DMS153 treated with DMSO at 0.1 percent for 48 hours (cell line): ENCODE measurements at regions not wholly inside any gene's neighbourhood (a gene's known extent, or its start where the extent isn't known, plus 50 kb on each side); places are given as distances from the start of the nearest gene placed in this dataset.
"Not testable (repeated sequence)": the region's sequence is repeated elsewhere in the genome, so short reads cannot be mapped to it uniquely, and the experiment has no call there.

Source experiments
- DNase-seq: peaks from one replicate; lab custom pipeline; 2025; ENCODE audit not compliant: unreplicated experiment; lab: John Stamatoyannopoulos, UW

DNA sequence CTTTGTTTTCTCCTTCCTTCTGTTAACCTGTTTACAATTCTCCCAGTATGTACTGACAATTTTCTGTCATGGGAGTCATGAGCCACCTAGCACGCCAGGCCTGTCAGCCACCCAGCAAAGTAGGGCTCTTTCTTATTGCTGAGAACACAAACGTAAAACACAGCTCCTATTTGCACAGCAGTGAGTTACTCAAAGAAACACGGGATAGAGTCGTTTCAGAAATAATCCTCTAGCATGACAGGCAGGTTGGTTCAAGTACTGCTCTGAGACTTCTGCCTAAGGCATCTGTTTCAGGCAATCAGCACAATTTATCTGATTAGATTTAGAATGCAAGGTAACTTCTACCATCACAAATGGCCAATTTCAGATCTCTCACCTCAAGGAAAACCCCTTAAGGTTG is 88.8 kb downstream of the CD24 start:
- peak; percentile 25 for DNase-seq

DNA sequence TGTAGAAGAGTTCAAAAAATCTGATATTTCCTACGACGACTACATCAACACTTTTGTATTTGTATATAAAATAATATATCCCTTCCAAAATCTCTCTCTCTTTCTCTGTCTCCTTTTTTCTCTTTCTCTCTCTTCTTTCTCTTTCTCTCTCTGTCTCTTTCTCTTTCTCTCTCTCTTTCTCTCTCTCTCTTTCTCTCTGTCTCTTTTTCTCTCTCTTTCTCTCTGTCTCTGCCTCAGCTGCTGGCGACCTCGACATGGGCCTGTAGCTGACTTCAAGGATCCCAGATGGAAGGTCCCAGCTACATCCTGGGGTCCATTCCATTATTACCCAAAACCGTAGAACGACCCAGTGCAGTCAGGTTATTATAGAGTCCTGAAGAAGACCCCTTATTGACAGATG is 90.0 kb downstream of the CD24 start:
- no peak for DNase-seq

DNA sequence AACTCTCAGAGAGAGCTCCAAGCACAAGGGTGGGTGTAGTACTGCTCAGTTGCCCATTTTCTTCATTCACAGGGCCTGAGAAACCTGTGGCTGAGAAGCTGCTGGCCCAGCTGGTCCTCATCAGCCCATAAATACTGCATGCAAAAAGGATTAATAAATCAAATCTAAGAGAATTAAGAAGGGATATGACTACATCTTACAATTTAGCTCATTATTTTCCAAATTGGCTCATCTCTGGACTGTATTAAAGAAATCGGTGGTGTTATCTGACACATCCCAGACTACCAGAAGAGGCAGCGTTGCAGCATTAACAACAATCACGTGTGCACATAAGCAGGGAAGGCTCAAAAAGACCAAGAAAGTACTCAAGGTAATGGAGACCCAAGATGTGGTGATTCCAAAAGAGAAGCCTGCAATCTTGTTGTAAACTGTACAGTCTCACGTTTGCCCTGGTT is 90.7 kb downstream of the CD24 start:
- DNase-seq, result no peak

DNA sequence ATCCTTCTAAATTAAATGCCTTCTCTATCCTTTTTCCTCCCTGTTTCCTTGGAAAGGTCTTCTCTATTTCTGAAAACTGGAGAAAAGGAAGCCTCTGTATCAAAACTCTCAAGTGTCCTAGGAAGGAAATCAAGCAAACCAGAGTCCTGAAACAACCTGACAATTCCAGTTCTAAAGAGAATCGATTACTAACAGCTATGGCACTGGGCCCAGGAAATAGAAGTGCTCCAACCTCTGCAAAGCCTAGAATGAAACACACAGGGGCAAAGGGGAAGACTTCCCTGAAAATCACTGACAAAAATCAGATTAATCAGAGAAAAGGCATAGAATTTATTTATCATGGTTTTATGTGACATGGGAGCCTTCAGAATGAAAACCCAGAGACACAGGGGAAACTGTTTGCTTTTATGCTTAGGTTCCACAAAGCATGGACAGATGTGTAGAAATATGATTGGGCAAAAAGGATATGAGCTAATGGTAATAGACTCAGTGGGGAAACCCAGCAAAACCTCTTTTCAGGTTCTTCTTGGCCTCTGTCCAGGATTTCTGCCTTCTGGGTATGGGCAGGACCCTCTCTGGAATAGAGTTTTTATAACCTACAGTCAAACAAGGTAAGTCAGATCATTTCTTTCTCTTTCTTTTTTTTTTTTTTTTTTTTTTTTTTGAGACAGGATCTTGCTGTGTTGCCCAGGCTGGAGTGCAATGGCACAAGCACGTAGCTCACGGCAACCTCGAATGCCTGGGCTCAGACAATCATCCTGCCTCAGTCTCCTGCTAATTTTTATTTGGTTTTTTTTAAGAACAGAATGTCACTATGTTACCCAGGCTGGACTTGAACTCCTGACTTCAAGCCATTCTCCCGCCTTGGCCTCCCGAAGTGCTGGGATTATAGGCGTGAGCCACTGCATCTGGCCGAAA is 91.7 kb downstream of the CD24 start:
- peak; percentile 11 for DNase-seq

DNA sequence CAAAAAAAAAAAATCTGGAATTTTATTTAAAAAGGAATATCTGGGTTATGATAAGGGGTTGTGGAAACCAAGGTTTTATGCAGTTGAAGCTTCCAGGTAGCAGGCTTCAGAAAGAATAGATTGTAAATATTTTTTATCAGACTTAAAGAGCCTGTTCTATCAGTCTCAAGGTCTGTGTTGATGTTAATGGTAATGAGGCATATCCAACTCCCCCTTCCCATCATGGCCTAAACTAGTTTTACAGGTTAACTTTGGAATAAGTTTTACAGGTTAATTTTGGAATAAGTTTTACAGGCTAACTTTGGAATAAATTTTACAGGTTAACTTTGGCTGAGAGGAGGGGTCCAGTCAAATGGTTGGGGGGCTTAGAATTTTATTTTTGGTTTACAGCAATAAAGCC is 92.4 kb downstream of the CD24 start:
- no peak for DNase-seq

DNA sequence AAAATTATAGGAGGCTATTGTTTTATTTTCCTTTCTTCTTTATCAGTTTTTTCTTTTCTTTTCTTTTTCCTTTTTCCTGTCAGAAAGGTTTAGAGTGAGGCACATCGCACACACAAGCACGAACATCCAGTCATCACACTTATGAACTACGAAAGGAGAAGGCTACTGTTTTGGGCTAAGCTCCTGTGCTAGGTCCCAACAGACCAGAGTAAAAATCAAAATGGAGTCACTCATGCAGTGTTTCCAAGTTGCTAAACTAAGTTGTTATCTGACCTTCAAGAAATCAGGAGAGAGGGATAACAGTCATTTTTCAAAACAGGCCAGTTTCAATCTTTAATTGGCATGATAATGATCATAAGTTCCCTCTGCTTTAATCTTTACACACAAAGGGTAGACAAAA is 93.6 kb downstream of the CD24 start:
- DNase-seq, result no peak

DNA sequence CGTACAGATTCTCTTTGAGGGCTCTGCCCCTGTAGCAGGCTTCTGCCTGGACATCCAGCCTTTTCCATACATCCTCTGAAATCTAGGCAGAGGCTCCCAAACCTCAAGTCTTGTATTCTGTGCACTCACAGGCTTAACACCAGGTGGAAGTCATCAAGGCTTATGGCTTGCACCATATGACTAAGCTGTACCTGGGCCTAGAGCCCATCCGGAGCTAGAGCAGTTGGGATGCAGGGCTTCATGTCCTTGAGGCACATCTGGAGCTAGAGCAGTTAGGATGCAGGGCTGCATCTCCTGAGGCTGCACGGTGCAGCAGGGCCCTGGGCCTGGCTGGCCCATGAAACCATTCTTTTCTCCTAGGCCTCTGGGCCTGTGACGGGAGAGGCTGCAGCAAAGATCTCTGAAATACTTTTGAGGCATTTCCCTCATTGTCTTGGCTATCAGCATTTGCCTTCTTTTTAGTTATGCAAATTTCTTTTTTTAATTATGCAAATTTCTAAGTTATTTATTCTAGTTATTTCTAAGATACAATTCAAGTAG is 98.7 kb downstream of the CD24 start:
- DNase-seq, result no peak

DNA sequence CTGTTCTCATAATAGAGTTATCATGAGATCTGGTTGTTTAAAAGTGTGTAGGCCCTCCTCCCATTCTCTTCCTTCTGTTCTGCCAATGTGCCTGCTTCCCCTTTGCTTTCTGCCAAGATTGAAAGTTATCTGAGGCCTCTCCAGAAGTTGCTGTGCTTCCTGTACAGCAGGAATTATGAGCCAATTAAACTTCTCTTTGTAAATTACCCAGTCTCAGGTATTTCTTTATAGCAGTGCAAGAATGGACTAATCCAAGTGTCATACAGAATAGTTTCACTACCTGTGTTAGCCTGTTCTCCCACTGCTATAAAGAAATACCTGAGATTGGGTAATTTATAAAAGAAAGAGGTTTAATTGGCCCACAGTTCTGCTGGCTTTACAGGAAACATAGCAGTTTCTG is 100.0 kb downstream of the CD24 start:
- DNase-seq, result no peak

DNA sequence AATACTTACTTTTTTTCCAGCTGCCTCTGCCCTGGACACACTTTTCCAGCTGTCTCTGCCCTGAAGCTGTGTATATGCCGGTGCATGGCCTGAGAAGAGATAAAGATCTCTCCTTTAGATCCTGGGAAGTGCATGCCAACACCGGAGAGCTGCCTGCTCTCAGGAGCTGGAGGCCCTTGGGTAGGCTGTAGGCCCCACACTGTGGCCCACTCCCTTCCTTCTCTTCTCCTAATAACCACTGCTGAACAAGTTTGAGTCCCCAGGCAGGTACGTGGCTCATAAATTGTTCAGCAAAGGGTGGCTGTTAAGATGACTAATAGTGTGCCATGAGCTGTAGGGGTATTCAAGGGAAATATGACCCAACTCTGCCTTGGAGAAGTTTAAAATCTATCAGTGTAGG is 102.5 kb downstream of the CD24 start:
- DNase-seq, result no peak

DNA sequence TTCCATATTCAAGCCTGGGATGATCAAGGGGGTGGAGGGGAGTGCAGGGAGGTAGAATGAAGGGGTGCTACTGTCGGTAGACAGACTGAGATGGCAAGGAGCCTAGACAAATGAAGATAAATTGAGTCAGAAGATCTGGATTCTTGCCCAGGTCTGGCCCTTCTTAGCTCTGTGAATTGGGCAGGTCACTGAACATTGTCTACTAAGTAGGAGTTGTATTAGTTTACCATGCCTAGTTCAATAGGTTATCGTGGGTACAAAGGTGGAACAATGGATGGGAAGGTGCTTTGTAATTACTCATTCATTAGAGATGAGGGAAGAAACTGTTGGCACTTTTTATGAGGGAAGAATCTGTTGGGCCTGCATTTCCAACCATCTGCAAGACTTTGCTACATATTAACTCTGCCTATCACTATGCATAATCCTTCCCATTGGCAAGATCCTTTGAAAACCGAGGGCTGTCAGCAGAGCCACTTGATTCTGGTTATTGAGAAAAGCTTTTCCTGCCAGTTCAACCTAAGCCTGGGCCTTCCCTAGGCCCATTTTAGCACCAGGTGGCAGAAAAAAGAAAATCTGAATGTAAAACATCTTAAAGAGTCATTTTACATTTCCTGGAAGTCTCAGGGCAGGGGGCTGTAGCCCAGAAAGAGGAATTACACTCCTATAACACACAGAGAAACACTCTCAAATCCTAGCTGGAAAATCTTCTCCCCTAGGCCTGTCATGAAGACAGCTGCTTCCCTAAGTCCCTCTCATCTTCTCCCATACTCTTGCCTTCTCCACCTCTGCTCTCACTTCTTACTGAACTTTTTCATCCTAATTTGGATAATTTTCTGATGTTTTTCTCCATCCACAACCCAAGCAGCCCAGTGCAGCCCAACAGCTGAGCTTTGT is 103.5 kb downstream of the CD24 start:
- no peak for DNase-seq

DNA sequence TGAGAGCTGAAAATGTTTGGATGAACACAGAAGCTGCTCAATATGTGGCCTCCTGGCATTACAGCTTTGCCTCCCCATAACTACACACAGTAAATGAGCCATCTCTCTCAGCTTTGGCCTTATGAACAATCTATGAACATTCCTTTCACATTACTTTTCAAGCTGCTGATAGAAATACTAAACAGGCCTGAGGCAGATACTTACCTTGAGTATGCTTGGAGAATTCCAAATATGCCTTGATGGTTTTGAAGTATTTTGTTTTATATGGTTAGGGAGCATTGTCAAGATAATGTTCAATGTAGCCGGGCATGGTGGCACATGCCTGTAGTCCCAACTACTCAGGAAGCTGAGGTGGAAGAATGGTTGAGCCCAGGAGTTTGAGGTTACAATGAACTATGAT is 104.5 kb downstream of the CD24 start:
- no peak for DNase-seq

DNA sequence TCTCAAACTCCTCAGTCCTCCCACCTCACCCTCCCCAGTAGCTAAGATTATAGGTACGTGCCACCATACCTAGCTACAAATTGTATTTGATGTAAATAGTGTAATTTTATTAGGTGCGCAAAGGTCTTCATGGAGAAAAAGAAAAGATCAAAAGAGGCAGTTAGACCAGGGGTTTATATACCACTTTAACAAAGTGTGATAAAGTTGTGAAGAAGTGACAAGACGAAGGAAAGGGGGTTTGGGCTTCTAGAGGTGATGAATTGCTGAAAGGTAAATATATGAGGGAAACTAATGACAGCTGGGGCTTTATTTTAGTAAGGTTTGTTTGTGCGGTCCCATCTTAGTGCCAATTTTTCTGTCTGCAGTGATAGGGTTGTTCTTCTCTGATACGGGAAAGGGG is 105.3 kb downstream of the CD24 start:
- no peak for DNase-seq

DNA sequence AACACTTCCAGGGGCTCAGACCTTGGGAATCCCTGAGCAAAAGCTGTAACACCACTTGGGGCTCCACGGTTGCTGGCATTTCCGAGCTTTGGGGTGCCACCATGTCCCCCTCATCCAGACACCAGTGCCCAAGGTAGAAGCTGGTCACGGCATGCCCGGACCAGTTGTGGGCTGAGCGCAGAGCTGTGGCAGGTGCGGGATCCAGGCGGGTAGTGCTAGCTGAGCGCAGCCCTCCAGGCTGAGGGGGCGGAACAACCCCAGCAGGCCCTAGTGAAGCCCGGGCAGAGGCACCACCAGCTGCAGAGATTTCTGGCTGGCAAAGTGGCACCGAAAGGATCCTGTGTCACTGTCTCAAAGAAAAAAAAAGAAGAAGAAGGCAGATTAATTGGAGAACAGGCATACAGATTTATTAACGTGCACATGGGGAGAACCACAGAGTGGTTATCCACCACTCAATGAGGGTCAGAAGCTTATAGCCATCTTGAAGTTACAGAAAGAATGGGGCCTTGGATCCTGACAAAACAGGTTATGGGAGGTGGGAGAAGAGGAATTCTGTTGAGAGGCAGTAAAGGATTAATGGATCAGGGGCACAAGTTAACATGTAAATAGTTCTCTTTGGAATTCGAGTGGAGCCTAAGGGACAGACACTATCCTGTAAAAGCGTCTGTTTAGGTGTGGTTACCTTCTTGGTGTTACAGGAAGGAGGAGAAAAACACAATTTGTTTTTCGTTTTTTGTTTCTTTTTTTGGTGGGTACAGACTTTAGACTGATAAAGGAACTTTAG is 107.5 kb downstream of the CD24 start:
- DNase-seq, result no peak

DNA sequence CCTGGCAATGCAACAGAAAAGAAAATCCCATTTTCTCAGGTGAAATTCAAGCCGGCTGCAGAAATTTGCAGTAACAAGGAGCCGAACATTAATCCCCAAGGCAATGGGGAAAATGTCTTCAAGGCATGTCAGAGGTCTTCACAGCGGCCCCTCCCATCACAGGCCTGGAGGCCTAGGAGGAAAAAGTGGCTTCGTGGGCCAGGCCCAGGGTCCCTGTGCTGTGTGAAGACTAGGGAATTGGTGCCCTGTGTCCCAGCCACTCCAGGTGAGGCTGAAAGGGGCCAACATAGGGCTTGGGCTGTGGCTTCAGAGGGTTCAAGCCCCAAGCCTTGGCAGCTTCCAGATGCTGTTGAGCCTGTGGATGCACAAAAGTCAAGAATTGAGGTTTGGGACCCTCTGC is 111.7 kb downstream of the CD24 start:
- no peak for DNase-seq

DNA sequence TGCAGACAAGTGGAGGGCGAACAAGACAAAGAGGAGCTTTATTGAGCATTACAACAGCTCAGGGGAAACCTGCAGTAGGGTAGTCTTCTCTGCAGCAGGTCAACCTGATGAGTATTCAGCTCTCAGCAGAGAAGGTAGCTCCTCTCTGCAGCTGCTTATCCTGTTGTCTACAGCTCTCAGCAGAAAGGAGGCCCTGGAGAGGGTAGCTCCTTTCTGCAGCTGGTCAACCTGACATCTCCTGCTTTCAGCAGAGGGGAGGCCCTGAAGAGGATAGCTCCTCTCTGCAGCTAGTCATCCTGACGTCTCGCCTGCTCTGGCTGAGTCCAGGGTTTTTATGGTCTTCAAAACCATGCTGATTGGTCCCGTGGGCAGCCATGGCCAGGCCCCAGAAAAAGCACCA is 113.6 kb downstream of the CD24 start:
- no peak for DNase-seq

DNA sequence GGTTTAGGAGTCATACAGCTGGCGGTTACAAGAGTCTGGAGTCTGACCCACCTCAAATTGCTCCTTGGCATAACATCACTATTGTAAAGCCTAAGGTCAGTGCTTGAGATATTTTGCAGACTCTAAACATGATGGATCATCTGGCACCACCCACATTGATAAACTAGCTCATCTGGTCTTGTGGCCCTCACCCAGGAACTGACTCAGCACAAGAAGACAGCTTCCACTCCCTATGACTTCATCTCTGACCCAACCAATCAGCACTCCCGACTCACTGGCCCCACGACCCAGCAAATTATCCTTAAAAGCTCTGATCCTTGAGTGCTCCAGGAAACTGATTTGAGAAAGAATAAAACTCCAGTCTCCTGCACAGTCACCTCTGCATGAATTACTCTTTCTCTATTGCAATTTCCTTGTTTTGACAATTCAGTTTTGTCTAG is 115.9 kb downstream of the CD24 start:
- no peak for DNase-seq

DNA sequence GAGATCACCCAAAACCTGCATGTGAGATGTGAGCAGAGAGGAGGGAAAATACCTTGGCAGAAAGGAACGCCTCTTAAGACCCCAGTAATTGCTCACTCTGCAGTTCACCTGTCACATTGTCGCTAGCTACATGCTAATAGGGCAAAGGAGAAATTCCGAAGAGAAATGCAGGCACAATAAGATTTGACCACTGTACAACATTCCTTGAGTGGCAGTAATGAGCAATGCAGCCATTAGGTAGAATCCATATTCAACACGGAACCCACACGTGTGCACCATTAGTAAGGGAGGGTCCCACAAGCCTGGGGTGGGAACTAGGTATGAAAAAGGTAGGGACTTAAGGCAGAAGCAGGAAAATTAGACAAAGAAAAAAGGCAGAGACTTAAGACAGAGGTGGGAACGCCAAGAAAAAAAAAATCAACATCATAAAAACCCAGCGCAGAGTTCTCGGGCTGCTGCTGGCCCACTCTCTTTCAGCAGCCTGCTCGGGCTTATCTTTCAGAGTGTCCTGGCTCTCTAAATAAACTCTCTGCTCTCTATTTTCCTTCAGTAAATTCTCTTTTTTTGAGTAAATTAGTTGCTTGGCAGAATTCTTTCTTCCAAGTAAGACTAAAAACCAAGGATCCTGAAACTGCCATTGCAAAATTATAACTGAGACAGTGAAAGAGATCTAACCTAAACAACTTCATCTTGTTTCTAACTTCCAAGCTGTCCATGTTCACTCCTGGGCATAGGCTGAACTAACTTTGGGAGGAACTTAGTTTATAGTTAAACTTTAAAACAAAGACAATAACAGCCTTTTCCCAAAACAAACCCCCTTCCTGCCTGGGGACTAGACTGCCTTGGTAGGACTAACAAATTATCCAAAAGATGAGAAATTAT is 116.5 kb downstream of the CD24 start:
- no peak for DNase-seq

DNA sequence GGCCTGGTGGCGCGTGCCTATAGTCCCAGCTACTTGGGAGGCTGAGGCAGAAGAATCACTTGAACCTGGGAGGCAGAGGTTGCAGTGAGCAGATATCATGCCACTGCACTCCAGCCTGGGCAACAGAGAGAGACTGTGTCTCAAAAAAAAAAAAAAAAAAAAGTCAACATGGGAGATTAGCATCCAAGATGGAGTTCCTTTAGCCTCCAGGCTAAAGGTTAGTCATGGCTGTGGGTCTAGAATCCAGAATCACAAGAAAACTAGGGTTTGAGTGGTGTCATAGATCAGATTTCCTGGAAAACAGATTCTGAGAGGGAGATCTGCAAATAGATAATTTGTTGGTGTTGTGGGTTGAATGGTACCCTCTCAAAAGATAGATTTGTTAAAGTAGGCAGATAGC is 117.2 kb downstream of the CD24 start:
- DNase-seq, result not testable (repeated sequence)

DNA sequence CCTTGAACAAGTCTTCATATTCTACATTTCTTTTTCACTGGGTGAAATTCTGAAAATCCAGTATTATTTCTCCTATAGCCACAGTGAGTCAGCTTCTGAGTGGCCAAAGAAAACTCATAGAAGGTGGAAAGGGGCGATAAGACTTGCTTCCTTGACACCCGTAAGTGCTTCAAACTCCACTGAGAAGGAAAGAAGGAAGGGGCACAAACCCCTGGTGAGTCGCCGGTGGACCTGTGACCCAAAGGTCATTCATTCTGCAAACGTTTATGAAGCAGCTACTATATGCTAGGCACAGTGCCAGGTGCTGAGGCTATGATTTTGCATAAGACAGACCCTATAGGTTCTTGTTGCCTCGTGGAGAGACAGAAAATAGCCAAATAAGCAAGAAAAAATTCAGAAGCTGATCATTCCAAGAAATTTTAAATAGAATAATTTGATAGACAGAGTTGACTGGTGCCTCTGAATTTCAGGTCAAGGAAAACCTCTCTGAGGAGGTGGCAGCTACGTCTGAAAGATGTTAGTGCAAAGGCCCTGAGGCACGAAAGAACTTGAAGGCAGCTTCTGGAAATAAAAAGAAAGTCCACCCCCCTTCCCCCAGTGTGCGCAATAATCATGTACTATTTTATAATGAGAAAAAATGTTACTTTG is 118.2 kb downstream of the CD24 start:
- no peak for DNase-seq
